ENCODE measurements at regions not wholly inside any gene's neighbourhood (a gene's known extent, or its start where the extent isn't known, plus 50 kb on each side); places are given as distances from the start of the nearest gene placed in this dataset.

- Histone ChIP-seq H3K4me1 (ENCODE audit: low read depth) (no peaks in the 10 kb centered on the region), H3K36me3 (ENCODE audit: low read depth) (no peaks in the 10 kb centered on the region), H3K9me3 (no peaks in the 10 kb centered on the region), H3K4me3 (no peak overlapping the region)
- DNase-seq (no peak), ATAC-seq (no peak)
- intact Hi-C loops (cut with DNase I, micrococcal nuclease) = no loop called here
- TF ChIP-seq CTCF (IDR thresholded peaks at IDR 0.05) = no peak
Observed at GRCh38 chr11:36825251-36825650, 227.2 kb upstream of the RAG2 start.

- Histone ChIP-seq H3K36me3 (ENCODE audit: low read depth) (no peaks in the 10 kb centered on the region), H3K4me1 (ENCODE audit: low read depth) (no peaks in the 10 kb centered on the region), H3K9me3 (no peaks in the 10 kb centered on the region), H3K4me3 (no peak overlapping the region)
- DNase-seq (no peak), ATAC-seq (no peak)
- intact Hi-C loops (cut with DNase I, micrococcal nuclease) = no loop called here
- no peak for TF ChIP-seq CTCF (IDR thresholded peaks at IDR 0.05)
Observed at GRCh38 chr11:36824349-36824748, 226.3 kb upstream of the RAG2 start.

GRCh38 chr11:36822829-36823228 is 224.8 kb upstream of the RAG2 start:
- no peak for ATAC-seq

GRCh38 chr11:36818410-36818809 is 220.4 kb upstream of the RAG2 start:
- Histone ChIP-seq H3K4me1 (ENCODE audit: low read depth) (no peaks in the 10 kb centered on the region), H3K4me3 (no peak overlapping the region), H3K9me3 (no peaks in the 10 kb centered on the region), H3K36me3 (ENCODE audit: low read depth) (no peaks in the 10 kb centered on the region)
- TF ChIP-seq CTCF (IDR thresholded peaks at IDR 0.05) = no peak
- DNase-seq = peak in 1 of 3 donors; percentile 28
- intact Hi-C loops (cut with DNase I, micrococcal nuclease) = no loop called here
- ATAC-seq = peak; percentile 49

More at GRCh38 chr11:36822829-36823228, 224.8 kb upstream of the RAG2 start:
- H3K9me3 ChIP-seq = no peaks in the 10 kb centered on the region
- intact Hi-C loops (cut with DNase I, micrococcal nuclease) = no loop called here
- no peak for DNase-seq
- no peak for TF ChIP-seq CTCF (IDR thresholded peaks at IDR 0.05)
- H3K4me1 ChIP-seq (ENCODE audit: low read depth) = no peaks in the 10 kb centered on the region
- no peaks in the 10 kb centered on the region for H3K36me3 ChIP-seq (ENCODE audit: low read depth)
- H3K4me3 ChIP-seq = no peak overlapping the region

GRCh38 chr11:36817336-36817965 is 219.4 kb upstream of the RAG2 start:
- intact Hi-C loops (cut with DNase I, micrococcal nuclease) = no loop called here
- Histone ChIP-seq H3K4me3 (no peak overlapping the region), H3K9me3 (no peaks in the 10 kb centered on the region), H3K36me3 (ENCODE audit: low read depth) (no peaks in the 10 kb centered on the region), H3K4me1 (ENCODE audit: low read depth) (no peaks in the 10 kb centered on the region)
- DNase-seq (no peak), ATAC-seq (no peak)
- no peak for TF ChIP-seq CTCF (IDR thresholded peaks at IDR 0.05)

GRCh38 chr11:36809303-36809702 is 211.3 kb upstream of the RAG2 start:
- Histone ChIP-seq H3K9me3 (no peaks in the 10 kb centered on the region), H3K4me1 (ENCODE audit: low read depth) (no peaks in the 10 kb centered on the region), H3K36me3 (ENCODE audit: low read depth) (no peaks in the 10 kb centered on the region), H3K4me3 (no peak overlapping the region)
- intact Hi-C loops (cut with DNase I, micrococcal nuclease) = no loop called here
- no peak for DNase-seq
- TF ChIP-seq CTCF (IDR thresholded peaks at IDR 0.05) = no peak
- ATAC-seq = no peak

Data from mucosa of descending colon (tissue), 3 donors.